ENCODE measurements at regions not wholly inside any gene's neighbourhood (a gene's known extent, or its start where the extent isn't known, plus 50 kb on each side); places are given as distances from the start of the nearest gene placed in this dataset.

DNA sequence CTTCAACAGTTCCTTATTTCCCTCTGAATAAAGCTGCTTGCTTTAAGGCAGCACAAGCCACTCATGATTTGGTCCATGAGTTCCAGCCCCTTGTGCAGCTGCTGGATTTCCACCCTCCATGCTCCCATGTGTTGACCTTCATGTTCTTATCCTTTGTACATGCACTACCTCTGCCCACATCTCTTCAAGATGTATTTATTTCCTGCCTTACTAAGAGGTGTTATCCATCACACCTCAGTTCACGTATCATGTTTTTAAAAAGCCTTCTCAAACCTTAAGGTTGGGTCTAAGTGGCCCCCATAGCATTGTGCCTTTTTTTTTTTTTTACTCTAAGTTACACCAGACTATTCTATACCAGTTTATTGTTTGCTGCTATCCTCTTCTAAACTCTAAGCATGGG is 107.7 kb downstream of the SIPA1L2 start:
- TF ChIP-seq, protein P1, sequence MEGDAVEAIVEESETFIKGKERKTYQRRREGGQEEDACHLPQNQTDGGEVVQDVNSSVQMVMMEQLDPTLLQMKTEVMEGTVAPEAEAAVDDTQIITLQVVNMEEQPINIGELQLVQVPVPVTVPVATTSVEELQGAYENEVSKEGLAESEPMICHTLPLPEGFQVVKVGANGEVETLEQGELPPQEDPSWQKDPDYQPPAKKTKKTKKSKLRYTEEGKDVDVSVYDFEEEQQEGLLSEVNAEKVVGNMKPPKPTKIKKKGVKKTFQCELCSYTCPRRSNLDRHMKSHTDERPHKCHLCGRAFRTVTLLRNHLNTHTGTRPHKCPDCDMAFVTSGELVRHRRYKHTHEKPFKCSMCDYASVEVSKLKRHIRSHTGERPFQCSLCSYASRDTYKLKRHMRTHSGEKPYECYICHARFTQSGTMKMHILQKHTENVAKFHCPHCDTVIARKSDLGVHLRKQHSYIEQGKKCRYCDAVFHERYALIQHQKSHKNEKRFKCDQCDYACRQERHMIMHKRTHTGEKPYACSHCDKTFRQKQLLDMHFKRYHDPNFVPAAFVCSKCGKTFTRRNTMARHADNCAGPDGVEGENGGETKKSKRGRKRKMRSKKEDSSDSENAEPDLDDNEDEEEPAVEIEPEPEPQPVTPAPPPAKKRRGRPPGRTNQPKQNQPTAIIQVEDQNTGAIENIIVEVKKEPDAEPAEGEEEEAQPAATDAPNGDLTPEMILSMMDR (IDR thresholded peaks at IDR 0.05; ENCODE audit: low read depth, low read length, poor library complexity, severe bottlenecking), result no peak
- no peak for TF ChIP-seq EZH2phosphoT487 (IDR thresholded peaks at IDR 0.05; ENCODE audit: borderline replicate concordance, low read length)

All from DOHH2 (cell line).